ENCODE measurements at regions not wholly inside any gene's neighbourhood (a gene's known extent, or its start where the extent isn't known, plus 50 kb on each side); places are given as distances from the start of the nearest gene placed in this dataset.

- Histone ChIP-seq H3K9me3 (ENCODE audit: low read length) (no peaks in the 10 kb centered on the region), H2AFZ (ENCODE audit: low read length) (no peak overlapping the region), H3K9ac (ENCODE audit: low read length) (no peak overlapping the region), H3K4me2 (ENCODE audit: low read depth, low read length, poor library complexity, severe bottlenecking) (no peak overlapping the region), H3K79me2 (ENCODE audit: low read length) (no peaks in the 10 kb centered on the region), H3K36me3 (ENCODE audit: insufficient read depth, low read length) (no peaks in the 10 kb centered on the region), H4K20me1 (ENCODE audit: insufficient read depth, low read depth, low read length) (no peaks in the 10 kb centered on the region), H3K4me3 (ENCODE audit: low read length) (no peak overlapping the region), H3K4me1 (ENCODE audit: low read length) (peaks cover 9% of the 10 kb centered on the region), H3K9me2 (replicated peaks; ENCODE audit: insufficient read depth, low read length) (no peaks in the 10 kb centered on the region), H3K27ac (ENCODE audit: low read length) (no peak overlapping the region), H3K27me3 (ENCODE audit: low read length) (no peaks in the 10 kb centered on the region)
- DNase-seq, result no peak
These were observed 103.1 kb upstream of the LSM6 start for GRCh38 chr4:146072376-146072775.

- Histone ChIP-seq H3K4me3 (ENCODE audit: low read length) (no peak overlapping the region), H3K27me3 (ENCODE audit: low read length) (no peaks in the 10 kb centered on the region), H4K20me1 (ENCODE audit: insufficient read depth, low read depth, low read length) (no peaks in the 10 kb centered on the region), H2AFZ (ENCODE audit: low read length) (no peak overlapping the region), H3K79me2 (ENCODE audit: low read length) (no peaks in the 10 kb centered on the region), H3K9ac (ENCODE audit: low read length) (no peak overlapping the region), H3K27ac (ENCODE audit: low read length) (no peak overlapping the region), H3K4me1 (ENCODE audit: low read length) (peaks cover 9% of the 10 kb centered on the region), H3K9me3 (ENCODE audit: low read length) (no peaks in the 10 kb centered on the region), H3K9me2 (replicated peaks; ENCODE audit: insufficient read depth, low read length) (no peaks in the 10 kb centered on the region), H3K36me3 (ENCODE audit: insufficient read depth, low read length) (no peaks in the 10 kb centered on the region), H3K4me2 (ENCODE audit: low read depth, low read length, poor library complexity, severe bottlenecking) (no peak overlapping the region)
- no peak for DNase-seq
These were observed 104.1 kb upstream of the LSM6 start for GRCh38 chr4:146071390-146071789.

GRCh38 chr4:146063143-146063542 lies 112.4 kb upstream of the LSM6 start:
- H3K4me1 ChIP-seq (ENCODE audit: low read length), result peaks cover 54% of the 10 kb centered on the region

GRCh38 chr4:146062340-146062739 lies 113.2 kb upstream of the LSM6 start:
- Histone ChIP-seq H3K27me3 (ENCODE audit: low read length) (no peaks in the 10 kb centered on the region), H3K9ac (ENCODE audit: low read length) (peak overlapping the region; percentile 21), H3K36me3 (ENCODE audit: insufficient read depth, low read length) (no peaks in the 10 kb centered on the region; the same call in 1 of the 2 replicates), H3K4me1 (ENCODE audit: low read length) (peaks cover 55% of the 10 kb centered on the region), H3K9me2 (replicated peaks; ENCODE audit: insufficient read depth, low read length) (no peaks in the 10 kb centered on the region), H4K20me1 (ENCODE audit: insufficient read depth, low read depth, low read length) (no peaks in the 10 kb centered on the region), H3K79me2 (ENCODE audit: low read length) (no peaks in the 10 kb centered on the region), H3K4me2 (ENCODE audit: low read depth, low read length, poor library complexity, severe bottlenecking) (peak overlapping the region; percentile 22), H3K4me3 (ENCODE audit: low read length) (no peak overlapping the region), H3K9me3 (ENCODE audit: low read length) (no peaks in the 10 kb centered on the region), H2AFZ (ENCODE audit: low read length) (peak overlapping the region; percentile 89), H3K27ac (ENCODE audit: low read length) (peak overlapping the region; percentile 86)
- peak; percentile 64 for DNase-seq

More at GRCh38 chr4:146063143-146063542, 112.4 kb upstream of the LSM6 start:
- H3K27ac ChIP-seq (ENCODE audit: low read length), result 0 out of 2 replicates have a peak overlapping the region, but pooled peaks have one; percentile 86
- H3K4me2 ChIP-seq (ENCODE audit: low read depth, low read length, poor library complexity, severe bottlenecking), result no peak overlapping the region
- no peaks in the 10 kb centered on the region for H3K79me2 ChIP-seq (ENCODE audit: low read length)
- no peak for DNase-seq
- no peaks in the 10 kb centered on the region for H3K9me2 ChIP-seq (replicated peaks; ENCODE audit: insufficient read depth, low read length)
- no peaks in the 10 kb centered on the region for H3K27me3 ChIP-seq (ENCODE audit: low read length)
- H3K9me3 ChIP-seq (ENCODE audit: low read length), result no peaks in the 10 kb centered on the region
- H2AFZ ChIP-seq (ENCODE audit: low read length), result peak overlapping the region; percentile 89; the same call in 1 of the 2 replicates
- H4K20me1 ChIP-seq (ENCODE audit: insufficient read depth, low read depth, low read length), result no peaks in the 10 kb centered on the region
- H3K9ac ChIP-seq (ENCODE audit: low read length), result no peak overlapping the region
- no peak overlapping the region for H3K4me3 ChIP-seq (ENCODE audit: low read length)
- no peaks in the 10 kb centered on the region; the same call in 1 of the 2 replicates for H3K36me3 ChIP-seq (ENCODE audit: insufficient read depth, low read length)

- DNase-seq, result peak; percentile 61
- Histone ChIP-seq H4K20me1 (ENCODE audit: insufficient read depth, low read depth, low read length) (no peaks in the 10 kb centered on the region), H3K4me2 (ENCODE audit: low read depth, low read length, poor library complexity, severe bottlenecking) (peak overlapping the region; percentile 22), H2AFZ (ENCODE audit: low read length) (peak overlapping the region; percentile 89), H3K4me1 (ENCODE audit: low read length) (peaks cover 55% of the 10 kb centered on the region), H3K79me2 (ENCODE audit: low read length) (no peaks in the 10 kb centered on the region), H3K4me3 (ENCODE audit: low read length) (no peak overlapping the region), H3K9me2 (replicated peaks; ENCODE audit: insufficient read depth, low read length) (no peaks in the 10 kb centered on the region), H3K27me3 (ENCODE audit: low read length) (no peaks in the 10 kb centered on the region), H3K9me3 (ENCODE audit: low read length) (no peaks in the 10 kb centered on the region), H3K27ac (ENCODE audit: low read length) (peak overlapping the region; percentile 86), H3K9ac (ENCODE audit: low read length) (peak overlapping the region; percentile 21), H3K36me3 (ENCODE audit: insufficient read depth, low read length) (no peaks in the 10 kb centered on the region; the same call in 1 of the 2 replicates)
These were observed 113.7 kb upstream of the LSM6 start for GRCh38 chr4:146061610-146062334.

- Histone ChIP-seq H3K4me1 (ENCODE audit: low read length) (peaks cover 61% of the 10 kb centered on the region), H3K36me3 (ENCODE audit: insufficient read depth, low read length) (no peaks in the 10 kb centered on the region; the same call in 1 of the 2 replicates), H3K4me3 (ENCODE audit: low read length) (peak overlapping the region; percentile 21), H3K9me2 (replicated peaks; ENCODE audit: insufficient read depth, low read length) (no peaks in the 10 kb centered on the region), H2AFZ (ENCODE audit: low read length) (0 out of 2 replicates have a peak overlapping the region, but pooled peaks have one; percentile 7), H3K27me3 (ENCODE audit: low read length) (no peaks in the 10 kb centered on the region), H3K4me2 (ENCODE audit: low read depth, low read length, poor library complexity, severe bottlenecking) (peak overlapping the region; percentile 60), H3K9me3 (ENCODE audit: low read length) (no peaks in the 10 kb centered on the region), H3K27ac (ENCODE audit: low read length) (peak overlapping the region; percentile 86), H3K9ac (ENCODE audit: low read length) (peak overlapping the region; percentile 30), H4K20me1 (ENCODE audit: insufficient read depth, low read depth, low read length) (no peaks in the 10 kb centered on the region), H3K79me2 (ENCODE audit: low read length) (no peaks in the 10 kb centered on the region)
- peak; percentile 93 for DNase-seq
These were observed 115.7 kb upstream of the LSM6 start for GRCh38 chr4:146059865-146060264.

GRCh38 chr4:146059151-146059550 lies 116.4 kb upstream of the LSM6 start:
- H3K79me2 ChIP-seq (ENCODE audit: low read length), result no peaks in the 10 kb centered on the region
- peak overlapping the region; percentile 30 for H3K9ac ChIP-seq (ENCODE audit: low read length)
- no peaks in the 10 kb centered on the region; the same call in 1 of the 2 replicates for H3K36me3 ChIP-seq (ENCODE audit: insufficient read depth, low read length)
- peak overlapping the region; percentile 60 for H3K4me2 ChIP-seq (ENCODE audit: low read depth, low read length, poor library complexity, severe bottlenecking)
- no peaks in the 10 kb centered on the region for H3K9me2 ChIP-seq (replicated peaks; ENCODE audit: insufficient read depth, low read length)
- H3K27ac ChIP-seq (ENCODE audit: low read length), result peak overlapping the region; percentile 86
- no peaks in the 10 kb centered on the region for H3K9me3 ChIP-seq (ENCODE audit: low read length)
- peaks cover 68% of the 10 kb centered on the region for H3K4me1 ChIP-seq (ENCODE audit: low read length)
- H4K20me1 ChIP-seq (ENCODE audit: insufficient read depth, low read depth, low read length), result no peaks in the 10 kb centered on the region
- peak overlapping the region; percentile 21; the same call in 1 of the 2 replicates for H3K4me3 ChIP-seq (ENCODE audit: low read length)
- H3K27me3 ChIP-seq (ENCODE audit: low read length), result no peaks in the 10 kb centered on the region
- peak; percentile 89 for DNase-seq
- H2AFZ ChIP-seq (ENCODE audit: low read length), result peak overlapping the region; percentile 7

GRCh38 chr4:146058531-146058930 lies 117.0 kb upstream of the LSM6 start:
- no peaks in the 10 kb centered on the region for H3K9me3 ChIP-seq (ENCODE audit: low read length)
- H3K4me1 ChIP-seq (ENCODE audit: low read length), result peaks cover 71% of the 10 kb centered on the region
- no peaks in the 10 kb centered on the region for H4K20me1 ChIP-seq (ENCODE audit: insufficient read depth, low read depth, low read length)
- H3K4me3 ChIP-seq (ENCODE audit: low read length), result no peak overlapping the region
- peak overlapping the region; percentile 7; the same call in 1 of the 2 replicates for H2AFZ ChIP-seq (ENCODE audit: low read length)
- H3K4me2 ChIP-seq (ENCODE audit: low read depth, low read length, poor library complexity, severe bottlenecking), result peak overlapping the region; percentile 60
- peak overlapping the region; percentile 86 for H3K27ac ChIP-seq (ENCODE audit: low read length)
- no peak overlapping the region for H3K9ac ChIP-seq (ENCODE audit: low read length)
- no peaks in the 10 kb centered on the region for H3K9me2 ChIP-seq (replicated peaks; ENCODE audit: insufficient read depth, low read length)
- DNase-seq, result peak; percentile 61
- no peaks in the 10 kb centered on the region for H3K27me3 ChIP-seq (ENCODE audit: low read length)
- no peaks in the 10 kb centered on the region; the same call in 1 of the 2 replicates for H3K36me3 ChIP-seq (ENCODE audit: insufficient read depth, low read length)
- no peaks in the 10 kb centered on the region for H3K79me2 ChIP-seq (ENCODE audit: low read length)

Measured in Karpas-422 (cell line).